ENCODE measurements at regions not wholly inside any gene's neighbourhood (a gene's known extent, or its start where the extent isn't known, plus 50 kb on each side); places are given as distances from the start of the nearest gene placed in this dataset.

DNA sequence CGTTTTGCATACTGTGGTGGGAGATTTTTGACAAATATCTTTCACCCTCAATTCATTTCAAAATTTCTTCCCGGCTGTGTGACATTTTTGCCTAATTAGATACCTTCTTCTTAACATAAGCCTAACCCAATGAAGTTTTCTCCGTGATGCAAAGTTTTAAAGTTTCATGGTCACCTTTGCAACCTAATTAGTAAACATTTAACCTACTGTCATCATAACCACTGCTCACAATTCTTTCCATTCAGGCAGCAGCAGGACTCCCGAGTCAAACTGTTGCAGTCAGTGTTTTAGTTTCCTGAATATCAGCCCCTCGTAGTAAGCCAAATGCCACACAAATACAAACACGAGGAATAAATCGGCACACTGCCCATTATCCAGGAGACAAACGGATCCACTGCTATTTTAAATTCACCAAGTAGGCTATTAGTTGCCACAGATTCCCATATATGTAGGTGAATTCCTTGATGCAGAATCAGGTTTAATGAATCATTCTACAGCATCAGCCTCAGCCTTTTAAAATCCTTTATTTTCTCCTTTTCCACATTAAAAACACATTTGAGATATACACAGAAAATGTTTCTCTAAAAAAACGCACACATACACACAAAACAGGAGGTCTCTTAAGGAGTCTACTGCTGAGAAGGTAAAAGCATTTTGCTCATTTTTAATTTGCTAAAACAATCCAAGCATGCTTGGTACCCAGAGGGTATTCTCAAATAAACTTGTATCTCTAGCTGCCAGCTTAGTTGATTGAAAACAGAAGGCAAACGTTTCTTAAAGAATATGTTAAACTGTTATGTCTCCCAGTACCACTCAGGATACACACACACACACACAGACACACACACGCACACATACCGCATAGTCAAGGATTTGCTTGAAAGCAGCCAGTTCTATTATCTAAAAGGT lies 106.5 kb upstream of the KCTD1 start:
- Mint-ChIP-seq H3K36me3 (no peaks in the 10 kb centered on the region), H3K4me1 (peaks cover 14% of the 10 kb centered on the region), H3K27ac (no peak overlapping the region), H3K27me3 (peaks cover 58% of the 10 kb centered on the region), H3K4me3 (peak overlapping the region; percentile 12), H3K9me3 (no peaks in the 10 kb centered on the region)

DNA sequence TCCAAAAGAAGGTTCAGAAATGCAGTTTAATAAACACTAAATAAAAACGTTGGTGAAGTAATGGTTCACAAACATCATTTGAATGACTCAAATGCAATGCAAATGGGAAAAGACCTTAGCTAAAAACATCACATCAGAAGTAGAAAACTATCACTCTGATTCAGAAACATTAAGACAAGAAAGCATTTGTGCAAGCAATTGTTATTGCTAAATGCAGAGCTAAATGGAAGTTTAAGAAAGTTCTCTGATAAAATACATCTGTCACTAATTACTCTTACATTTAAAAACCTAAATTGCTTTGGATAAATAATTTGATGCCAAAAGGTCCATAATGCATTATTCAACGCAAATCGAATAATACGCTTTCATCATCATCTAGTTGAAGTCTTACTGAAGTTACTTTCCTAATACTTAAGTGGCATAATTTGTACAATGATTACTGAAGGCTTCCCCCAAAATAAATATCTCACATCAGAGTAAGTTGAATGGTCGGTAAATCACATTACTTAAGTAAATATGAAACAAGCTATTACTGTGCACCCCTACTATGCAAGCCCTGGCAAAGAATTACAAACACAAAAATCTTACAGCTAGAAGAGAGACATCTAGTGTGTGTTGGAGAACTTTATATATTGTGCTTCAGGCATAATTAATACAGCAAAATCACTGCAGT lies 105.7 kb upstream of the KCTD1 start:
- Mint-ChIP-seq H3K36me3 (no peaks in the 10 kb centered on the region), H3K4me3 (no peak overlapping the region), H3K27me3 (peaks cover 58% of the 10 kb centered on the region), H3K9me3 (no peaks in the 10 kb centered on the region), H3K4me1 (peaks cover 14% of the 10 kb centered on the region), H3K27ac (no peak overlapping the region)

DNA sequence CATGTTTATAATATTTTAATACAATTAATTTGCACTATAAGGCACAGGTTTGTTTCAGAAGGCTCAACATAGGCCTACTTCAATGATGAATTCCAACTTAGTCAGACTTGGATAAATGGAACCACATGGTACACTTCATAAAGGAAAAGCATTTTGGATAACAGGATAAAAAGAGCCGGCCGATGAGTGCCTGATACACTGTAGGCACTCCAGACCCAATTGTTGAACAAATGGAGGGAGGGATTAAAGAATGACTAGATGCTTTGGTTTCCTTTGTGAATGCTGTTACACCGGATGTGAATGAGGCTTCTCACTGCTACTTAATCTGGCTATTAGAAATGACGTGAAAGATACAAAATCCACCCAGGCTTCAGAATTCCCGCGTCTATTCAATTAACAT lies 104.1 kb upstream of the KCTD1 start:
- Mint-ChIP-seq H3K4me1 (peaks cover 12% of the 10 kb centered on the region), H3K36me3 (no peaks in the 10 kb centered on the region), H3K27me3 (peaks cover 47% of the 10 kb centered on the region), H3K9me3 (no peaks in the 10 kb centered on the region), H3K27ac (no peak overlapping the region), H3K4me3 (no peak overlapping the region)

- Mint-ChIP-seq H3K9me3 (no peaks in the 10 kb centered on the region), H3K36me3 (no peaks in the 10 kb centered on the region), H3K4me3 (no peak overlapping the region), H3K27ac (no peak overlapping the region), H3K27me3 (peaks cover 43% of the 10 kb centered on the region), H3K4me1 (peaks cover 6% of the 10 kb centered on the region)
Observed at GRCh38 chr18:26650310-26651268, 102.2 kb upstream of the KCTD1 start.

DNA sequence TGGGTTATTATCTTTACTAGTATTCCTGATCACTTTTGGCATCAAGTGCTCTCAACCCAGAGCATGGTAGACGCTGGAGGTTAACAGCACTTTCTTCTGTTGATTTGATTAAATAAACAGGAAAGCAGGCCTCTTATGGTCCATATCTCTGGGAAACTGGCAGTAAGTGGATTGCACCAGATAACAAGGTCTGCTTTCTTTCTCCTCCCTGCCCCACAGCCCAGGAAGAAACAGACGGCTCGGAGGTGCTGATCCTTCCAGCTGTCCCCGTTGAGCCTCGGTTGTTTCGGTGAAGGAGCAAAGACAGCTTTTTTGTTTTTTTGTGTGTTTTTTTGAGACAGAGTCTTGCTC lies 100.8 kb upstream of the KCTD1 start:
- H3K4me1 Mint-ChIP-seq = no peaks in the 10 kb centered on the region
- no peaks in the 10 kb centered on the region for H3K9me3 Mint-ChIP-seq
- H3K4me3 Mint-ChIP-seq = no peak overlapping the region
- H3K36me3 Mint-ChIP-seq = no peaks in the 10 kb centered on the region
- H3K27me3 Mint-ChIP-seq = peaks cover 32% of the 10 kb centered on the region
- H3K27ac Mint-ChIP-seq = no peak overlapping the region

DNA sequence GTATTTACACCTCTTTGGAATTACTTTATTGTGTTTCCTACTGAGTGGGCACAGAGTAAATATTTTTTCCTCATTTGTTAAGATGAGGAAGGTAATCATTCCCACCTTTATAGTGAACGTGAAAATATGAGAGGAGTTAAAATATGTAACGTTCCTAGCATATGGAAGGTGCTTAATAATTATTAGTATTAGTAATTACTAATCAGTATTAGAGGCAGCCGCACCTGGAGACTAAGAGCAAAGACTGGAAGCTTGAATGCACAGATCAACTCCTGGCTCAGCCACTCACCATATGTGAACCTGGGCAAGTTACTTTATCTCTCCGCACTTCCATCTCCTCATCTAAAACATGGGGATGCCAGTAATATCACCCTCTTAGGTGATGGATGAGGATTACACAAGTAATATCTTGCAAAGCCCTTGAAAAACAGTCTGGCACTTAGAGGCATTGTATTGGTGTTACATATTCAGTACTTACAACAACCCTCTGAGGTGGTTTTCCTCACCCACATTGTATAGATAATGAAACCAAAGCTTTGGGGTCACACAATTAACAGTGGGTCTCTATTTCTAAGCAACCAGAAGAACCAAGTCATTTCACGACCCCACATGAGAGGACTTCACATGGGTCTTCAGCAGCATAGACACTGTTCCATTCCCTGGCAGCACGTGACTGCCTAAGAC lies 100.3 kb upstream of the KCTD1 start:
- Mint-ChIP-seq H3K4me3 (no peak overlapping the region), H3K9me3 (no peaks in the 10 kb centered on the region), H3K4me1 (no peaks in the 10 kb centered on the region), H3K27me3 (peaks cover 30% of the 10 kb centered on the region), H3K36me3 (no peaks in the 10 kb centered on the region), H3K27ac (no peak overlapping the region)

GRCh38 chr18:26646901-26647300 lies 98.5 kb upstream of the KCTD1 start:
- H3K4me1 Mint-ChIP-seq = no peaks in the 10 kb centered on the region
- no peak overlapping the region for H3K4me3 Mint-ChIP-seq
- no peaks in the 10 kb centered on the region for H3K9me3 Mint-ChIP-seq
- H3K36me3 Mint-ChIP-seq = no peaks in the 10 kb centered on the region
- no peak overlapping the region for H3K27ac Mint-ChIP-seq
- peaks cover 21% of the 10 kb centered on the region for H3K27me3 Mint-ChIP-seq

DNA sequence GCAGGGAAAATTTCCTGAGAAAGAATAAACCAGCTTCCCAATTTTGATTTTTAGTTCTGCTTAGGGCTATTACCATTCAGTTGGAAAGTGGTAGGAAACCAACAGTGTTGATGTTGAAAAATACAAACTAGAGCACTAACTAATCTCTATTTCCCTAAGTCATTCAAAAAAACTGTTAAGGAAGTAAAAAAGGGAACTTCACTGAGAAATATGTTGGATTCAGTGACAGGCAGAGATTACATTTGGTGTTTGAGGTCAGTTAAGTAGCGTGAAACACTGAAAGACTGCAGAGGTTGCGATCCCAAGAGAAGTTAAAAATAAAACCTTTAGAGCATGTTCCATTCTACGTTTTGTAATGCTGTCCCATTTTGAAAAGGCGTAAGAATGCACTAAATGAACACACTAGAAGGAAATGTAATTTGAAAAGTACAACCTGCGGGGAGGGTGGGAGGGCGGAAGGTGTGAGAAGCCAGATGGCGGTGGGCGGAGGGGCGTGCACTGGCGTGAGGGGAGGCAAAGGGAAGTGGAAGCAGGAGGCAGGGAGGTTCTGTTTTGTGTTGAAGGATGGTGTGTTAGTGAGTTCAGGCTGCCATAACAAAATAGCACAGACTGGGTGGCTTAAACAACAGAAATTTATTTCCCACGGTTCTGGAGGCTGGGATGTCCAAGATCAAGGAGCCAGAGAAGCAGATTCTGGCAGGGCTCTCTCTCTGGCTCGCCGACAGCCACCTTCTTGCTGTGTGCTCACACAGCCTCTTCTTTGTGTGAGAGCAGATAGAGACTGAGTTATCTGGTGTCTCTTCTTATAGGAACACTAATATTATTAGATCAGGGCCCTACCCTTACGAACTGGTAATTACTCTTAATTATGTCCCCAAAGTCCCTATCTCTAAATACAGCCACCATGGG lies 94.3 kb upstream of the KCTD1 start:
- Mint-ChIP-seq H3K36me3 (no peaks in the 10 kb centered on the region), H3K4me1 (no peaks in the 10 kb centered on the region), H3K27ac (no peak overlapping the region), H3K27me3 (peaks cover 7% of the 10 kb centered on the region), H3K9me3 (no peaks in the 10 kb centered on the region), H3K4me3 (no peak overlapping the region)

DNA sequence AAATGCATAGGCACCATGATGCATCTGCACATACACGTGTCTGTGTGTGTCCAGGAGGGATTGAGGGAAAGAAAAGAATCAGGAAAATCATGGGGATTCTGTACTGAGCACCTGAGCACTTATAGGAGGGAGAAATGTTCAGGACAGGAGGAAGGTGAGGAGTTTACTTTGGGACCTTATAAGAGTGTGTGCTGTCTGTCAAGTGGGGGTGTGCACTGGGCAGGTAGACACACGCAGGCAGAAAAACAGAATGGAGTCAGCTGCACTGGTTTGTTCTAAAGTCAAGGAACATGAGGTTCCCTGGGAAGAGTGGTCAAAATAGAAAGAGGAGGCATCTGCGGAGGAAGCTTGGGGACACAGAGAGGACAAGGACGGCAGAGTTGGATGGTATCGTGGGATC lies 92.2 kb upstream of the KCTD1 start:
- peaks cover 7% of the 10 kb centered on the region for H3K27me3 Mint-ChIP-seq
- H3K27ac Mint-ChIP-seq = no peak overlapping the region
- no peaks in the 10 kb centered on the region for H3K9me3 Mint-ChIP-seq
- no peak overlapping the region for H3K4me3 Mint-ChIP-seq
- H3K4me1 Mint-ChIP-seq = no peaks in the 10 kb centered on the region
- H3K36me3 Mint-ChIP-seq = no peaks in the 10 kb centered on the region

DNA sequence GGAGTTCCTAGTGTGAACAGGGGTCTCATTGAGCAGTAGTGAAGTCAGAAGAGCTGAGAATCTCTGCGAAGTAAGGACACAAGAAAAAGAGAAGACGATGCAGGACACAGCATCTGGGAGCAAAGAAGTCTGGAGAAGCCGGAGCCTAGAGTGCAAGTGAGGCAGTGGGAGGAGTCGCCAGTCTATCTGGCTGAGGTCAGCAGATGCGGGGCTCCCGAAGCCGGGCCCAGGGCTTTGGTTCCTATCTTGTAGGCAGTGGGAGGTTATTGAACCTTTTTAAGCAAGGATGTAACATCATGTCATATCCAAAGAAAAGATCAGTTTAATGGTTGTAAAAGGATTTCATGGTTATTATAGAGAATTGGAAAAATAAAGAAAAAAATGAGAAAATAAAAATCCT lies 90.8 kb upstream of the KCTD1 start:
- no peaks in the 10 kb centered on the region for H3K9me3 Mint-ChIP-seq
- H3K27me3 Mint-ChIP-seq = peaks cover 6% of the 10 kb centered on the region
- no peaks in the 10 kb centered on the region for H3K4me1 Mint-ChIP-seq

DNA sequence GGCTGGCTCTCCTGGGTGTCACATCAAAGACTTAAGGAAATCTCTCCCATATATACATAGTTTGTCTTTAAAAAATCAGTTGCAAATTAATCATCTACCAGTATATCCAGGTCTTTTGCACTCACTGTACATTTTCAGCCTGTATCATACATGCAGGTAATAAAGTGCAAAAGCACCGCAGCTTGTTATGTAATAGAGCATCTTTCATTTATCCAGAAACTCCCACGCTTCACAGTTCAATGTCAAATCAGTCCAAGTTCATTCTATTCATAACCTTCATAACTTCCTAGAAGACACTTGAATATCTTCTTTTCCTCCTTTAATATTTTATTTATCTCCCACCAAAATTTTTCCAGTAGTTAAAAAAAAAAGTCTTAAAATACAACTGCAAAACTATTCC lies 89.6 kb upstream of the KCTD1 start:
- H3K27me3 Mint-ChIP-seq = peaks cover 1% of the 10 kb centered on the region
- no peak overlapping the region for H3K27ac Mint-ChIP-seq
- no peaks in the 10 kb centered on the region for H3K4me1 Mint-ChIP-seq
- no peaks in the 10 kb centered on the region for H3K9me3 Mint-ChIP-seq
- H3K36me3 Mint-ChIP-seq = no peaks in the 10 kb centered on the region
- no peak overlapping the region for H3K4me3 Mint-ChIP-seq

More for the DNA sequence above, 90.8 kb upstream of the KCTD1 start:
- H3K4me3 Mint-ChIP-seq = no peak overlapping the region
- no peaks in the 10 kb centered on the region for H3K36me3 Mint-ChIP-seq
- H3K27ac Mint-ChIP-seq = no peak overlapping the region

DNA sequence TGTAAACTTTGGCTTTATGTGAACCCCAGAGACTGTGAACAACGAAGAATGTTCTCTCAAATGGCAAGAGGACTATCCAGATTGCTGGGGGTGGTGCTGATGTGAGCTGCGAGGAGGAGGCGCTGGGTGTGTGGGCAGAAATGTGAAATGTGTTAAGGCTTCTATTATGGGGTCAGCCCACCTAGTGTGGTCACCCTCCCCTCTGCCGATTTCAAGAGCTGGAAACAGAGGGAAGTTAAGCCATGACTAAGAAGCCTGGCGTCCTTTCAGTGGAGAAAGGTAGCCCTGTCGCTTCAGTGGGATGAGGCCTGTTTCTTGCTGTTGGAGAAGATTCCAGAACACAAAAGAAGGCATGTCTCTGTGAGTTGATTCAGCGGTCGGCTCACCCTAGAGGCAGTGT lies 89.0 kb upstream of the KCTD1 start:
- H3K9me3 Mint-ChIP-seq = no peaks in the 10 kb centered on the region
- H3K36me3 Mint-ChIP-seq = no peaks in the 10 kb centered on the region
- H3K27me3 Mint-ChIP-seq = peaks cover 1% of the 10 kb centered on the region
- no peaks in the 10 kb centered on the region for H3K4me1 Mint-ChIP-seq
- no peak overlapping the region for H3K27ac Mint-ChIP-seq
- no peak overlapping the region for H3K4me3 Mint-ChIP-seq

DNA sequence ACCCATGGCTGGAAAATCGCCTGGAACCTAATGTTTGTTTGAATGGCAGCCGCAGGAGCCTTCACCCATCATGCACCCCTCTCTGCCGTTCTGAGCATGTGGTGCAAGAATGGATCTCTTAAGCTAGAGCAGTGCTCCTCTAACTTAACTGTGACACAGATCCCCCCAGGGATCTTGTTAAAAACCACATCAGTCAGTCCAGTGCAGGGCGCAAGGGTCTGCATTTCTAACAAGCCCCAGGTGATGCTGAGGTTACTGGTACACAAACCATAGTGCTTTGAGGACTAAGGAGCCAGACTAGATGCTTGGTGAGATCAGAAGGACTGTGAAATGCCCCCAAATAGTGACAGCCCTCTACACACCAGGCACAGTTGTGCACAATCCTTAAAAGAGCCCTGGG lies 87.1 kb upstream of the KCTD1 start:
- Mint-ChIP-seq H3K27ac (no peak overlapping the region), H3K4me1 (no peaks in the 10 kb centered on the region)

GRCh38 chr18:26634631-26635030 lies 86.3 kb upstream of the KCTD1 start:
- H3K9me3 Mint-ChIP-seq = no peaks in the 10 kb centered on the region
- no peak overlapping the region for H3K27ac Mint-ChIP-seq
- H3K36me3 Mint-ChIP-seq = no peaks in the 10 kb centered on the region
- H3K4me1 Mint-ChIP-seq = no peaks in the 10 kb centered on the region
- no peaks in the 10 kb centered on the region for H3K27me3 Mint-ChIP-seq
- H3K4me3 Mint-ChIP-seq = no peak overlapping the region

More for the DNA sequence above, 87.1 kb upstream of the KCTD1 start:
- no peak overlapping the region for H3K4me3 Mint-ChIP-seq
- no peaks in the 10 kb centered on the region for H3K36me3 Mint-ChIP-seq
- no peaks in the 10 kb centered on the region for H3K27me3 Mint-ChIP-seq
- no peaks in the 10 kb centered on the region for H3K9me3 Mint-ChIP-seq
